A549 (cell line): ENCODE measurements at regions not wholly inside any gene's neighbourhood (a gene's known extent, or its start where the extent isn't known, plus 50 kb on each side); places are given as distances from the start of the nearest gene placed in this dataset.

ENCODE experiments used
- ATAC-seq, 2 experiments: fragments of 200-7000 bp in 1 of 2; fragments of >200 bp in 1 of 2; cut with Nextera tagmentation in 1 of 2; cut with Tn5 transposase in 1 of 2; 3 replicates each; pipeline versions ENCODE4 v1.8.0 to v1.9.1; 2018 to 2020; ENCODE audit warnings: mild to moderate bottlenecking in 1 of 2, moderate library complexity in 1 of 2
- CTCF ChIA-PET: fragments of 300-600 bp; sonication (Branson Sonifier 250); formaldehyde crosslinking; extraction: SDS; loops from one replicate; lab custom pipeline; 2021; ENCODE audit warnings: antibody characterized with exemption, inconsistent platforms; lab: Yijun Ruan, JAX
- POLR2A ChIA-PET: fragments of 350-600 bp; formaldehyde crosslinking; extraction: SDS; loops from one replicate; lab custom pipeline; 2021; ENCODE audit warnings: antibody characterized with exemption, inconsistent platforms; lab: Yijun Ruan, JAX
- DNase-seq, 2 experiments: peaks; one replicate each; pipeline versions ENCODE4 v3.0.0 to v3.0.0-alpha.2; 2011 to 2016; ENCODE audit warnings: low read depth in 1 of 2, low spot score in 1 of 2
- FAIRE-seq: peaks from 2 replicates; lab custom pipeline; 2011; peaks lifted over from hg19 to GRCh38; lab: Jason Lieb, UNC
- H3K27ac ChIP-seq, 2 experiments: fragments of >200 bp; sonication (Bioruptor Twin); formaldehyde crosslinking; 3 replicates each; pipeline ENCODE4 v1.5.1; 2016 to 2017
- H3K4me1 ChIP-seq: fragments of >200 bp; sonication (Bioruptor Twin); formaldehyde crosslinking; 3 replicates; pipeline ENCODE4 v1.6.1; 2016
- H3K4me2 ChIP-seq: fragments of >200 bp; sonication (Bioruptor Twin); formaldehyde crosslinking; 3 replicates; pipeline ENCODE4 v1.6.1; 2016
- H3K4me3 ChIP-seq: fragments of >200 bp; sonication (Bioruptor Twin); formaldehyde crosslinking; 3 replicates; pipeline ENCODE4 v1.5.1; 2016
- H3K9me3 ChIP-seq: fragments of >200 bp; sonication (Bioruptor Twin); formaldehyde crosslinking; 3 replicates; pipeline ENCODE4 v1.6.1; 2016
- BHLHE40 ChIP-seq: IDR thresholded peaks from 2 replicates; pipeline ENCODE4 v1.6.1; 2012; ENCODE audit warnings: low read depth, low read length, inconsistent platforms
- CBX8 ChIP-seq: fragments of 200-600 bp; sonication (generic); IDR thresholded peaks from 2 replicates; pipeline ENCODE4 v1.6.1; 2016
- CHD4 ChIP-seq: fragments of 200-600 bp; sonication (generic); IDR thresholded peaks from 2 replicates; pipeline ENCODE4 v1.6.1; 2016; ENCODE audit warnings: antibody characterized with exemption, mild to moderate bottlenecking, borderline replicate concordance
- EHF ChIP-seq: fragments of 250-450 bp; sonication (Bioruptor Pico); IDR thresholded peaks from 2 replicates; pipeline ENCODE4 v1.5.0; 2020; ENCODE audit warnings: mild to moderate bottlenecking
- EP300 ChIP-seq, 2 experiments: fragments of >200 bp; sonication (Bioruptor Twin); formaldehyde crosslinking; IDR thresholded peaks; 2 replicates in 1 of 2; 3 replicates in 1 of 2; pipeline ENCODE4 v1.6.1; 2016 to 2017
- FOSB ChIP-seq: fragments of 250-450 bp; sonication (Bioruptor Pico); IDR thresholded peaks from 2 replicates; pipeline ENCODE4 v1.5.0; 2020; ENCODE audit warnings: mild to moderate bottlenecking, moderate library complexity
- FOSL2 ChIP-seq, 2 experiments: fragments of 450-650 bp in 1 of 2; fragments of >200 bp in 1 of 2; sonication (Bioruptor Twin) in 1 of 2; formaldehyde crosslinking; IDR thresholded peaks; 2 replicates each; pipeline versions ENCODE4 v1.5.0 to v1.6.1; 2016 to 2020; ENCODE audit warnings: mild to moderate bottlenecking in 1 of 2, moderate library complexity in 1 of 2
- GATA3 ChIP-seq: IDR thresholded peaks from 2 replicates; pipeline ENCODE4 v1.6.1; 2012; ENCODE audit warnings: borderline replicate concordance
- HDAC2 ChIP-seq: fragments of 200-600 bp; sonication (generic); IDR thresholded peaks from 2 replicates; pipeline ENCODE4 v1.6.1; 2016
- HOXA7 ChIP-seq: fragments of 250-450 bp; sonication (Bioruptor Pico); IDR thresholded peaks from 2 replicates; pipeline ENCODE4 v1.5.0; 2020; ENCODE audit warnings: mild to moderate bottlenecking, moderate library complexity
- KDM1A ChIP-seq: fragments of 200-600 bp; sonication (generic); IDR thresholded peaks from 2 replicates; pipeline ENCODE4 v1.6.1; 2016; ENCODE audit warnings: low read depth, mild to moderate bottlenecking
- KDM5A ChIP-seq: fragments of 200-600 bp; sonication (generic); IDR thresholded peaks from 2 replicates; pipeline ENCODE4 v1.6.1; 2016; ENCODE audit warnings: antibody characterized with exemption, mild to moderate bottlenecking
- NFE2L2 ChIP-seq: fragments of 150-350 bp; conservative IDR thresholded peaks from 2 replicates; pipeline ENCODE4 v1.6.1; 2014; ENCODE audit warnings: low read length
- POLR2A ChIP-seq: IDR thresholded peaks from 2 replicates; pipeline ENCODE4 v1.6.1; 2012; ENCODE audit warnings: mild to moderate bottlenecking, low read length
- POLR2AphosphoS2 ChIP-seq: conservative IDR thresholded peaks from 2 replicates; pipeline ENCODE4 v1.6.1; 2012; ENCODE audit warnings: low read length, improper control_type of control experiment, inconsistent platforms
- RARB ChIP-seq: fragments of 250-450 bp; sonication (Bioruptor Pico); IDR thresholded peaks from 2 replicates; pipeline ENCODE4 v1.8.0; 2021; ENCODE audit warnings: mild to moderate bottlenecking, moderate library complexity
- RFX5 ChIP-seq: fragments of 450-650 bp; IDR thresholded peaks from 2 replicates; pipeline ENCODE4 v1.7.1; 2014; ENCODE audit warnings: antibody characterized with exemption, mild to moderate bottlenecking, moderate library complexity
- RNF2 ChIP-seq: fragments of 200-600 bp; sonication (generic); IDR thresholded peaks from 2 replicates; pipeline ENCODE4 v1.6.1; 2016; ENCODE audit warnings: low read depth, mild to moderate bottlenecking, antibody characterized with exemption, moderate library complexity, borderline replicate concordance
- SREBF2 ChIP-seq: fragments of 450-650 bp; IDR thresholded peaks from 2 replicates; pipeline ENCODE4 v1.6.1; 2014; ENCODE audit warnings: mild to moderate bottlenecking, moderate library complexity
- TFCP2L1 ChIP-seq: fragments of 250-450 bp; sonication (Bioruptor Pico); IDR thresholded peaks from 2 replicates; pipeline ENCODE4 v1.5.0; 2021; ENCODE audit warnings: mild to moderate bottlenecking
- TP53 ChIP-seq: fragments of 250-450 bp; sonication (Bioruptor Pico); IDR thresholded peaks from 2 replicates; pipeline ENCODE4 v1.5.0; 2021; ENCODE audit warnings: mild to moderate bottlenecking, moderate library complexity
- ZFP36 ChIP-seq: fragments of 450-650 bp; IDR thresholded peaks from 2 replicates; pipeline ENCODE4 v1.6.1; 2014; ENCODE audit warnings: borderline replicate concordance; ENCODE audit not compliant: partially characterized antibody
- ZNF302 ChIP-seq: fragments of 250-450 bp; sonication (Bioruptor Pico); IDR thresholded peaks from 2 replicates; pipeline ENCODE4 v1.9.0; 2021; ENCODE audit warnings: inconsistent platforms, mild to moderate bottlenecking, moderate library complexity
- WGBS: methylation state at CpG from one replicate; pipeline ENCODE4 v1.1.6; 2017; ENCODE audit errors: missing lambda C conversion rate; 5-methylcytosine and 5-hydroxymethylcytosine counted together
- TF ChIP-seq, protein P1 (sequence below): fragments of 250-450 bp; sonication (Bioruptor Pico); IDR thresholded peaks from 2 replicates; pipeline ENCODE4 v1.5.0; 2021; ENCODE audit warnings: mild to moderate bottlenecking, moderate library complexity, borderline replicate concordance
- TF ChIP-seq, protein P2 (sequence below): IDR thresholded peaks from 2 replicates; pipeline ENCODE4 v1.6.1; 2012
- TF ChIP-seq, protein P3 (sequence below): fragments of 250-450 bp; sonication (Bioruptor Pico); IDR thresholded peaks from 2 replicates; pipeline ENCODE4 v1.5.0; 2020; ENCODE audit warnings: low read depth, mild to moderate bottlenecking, moderate library complexity
- TF ChIP-seq, protein P4 (sequence below): fragments of >200 bp; sonication (Bioruptor Twin); formaldehyde crosslinking; IDR thresholded peaks from 3 replicates; pipeline ENCODE4 v1.6.1; 2016

DNA sequence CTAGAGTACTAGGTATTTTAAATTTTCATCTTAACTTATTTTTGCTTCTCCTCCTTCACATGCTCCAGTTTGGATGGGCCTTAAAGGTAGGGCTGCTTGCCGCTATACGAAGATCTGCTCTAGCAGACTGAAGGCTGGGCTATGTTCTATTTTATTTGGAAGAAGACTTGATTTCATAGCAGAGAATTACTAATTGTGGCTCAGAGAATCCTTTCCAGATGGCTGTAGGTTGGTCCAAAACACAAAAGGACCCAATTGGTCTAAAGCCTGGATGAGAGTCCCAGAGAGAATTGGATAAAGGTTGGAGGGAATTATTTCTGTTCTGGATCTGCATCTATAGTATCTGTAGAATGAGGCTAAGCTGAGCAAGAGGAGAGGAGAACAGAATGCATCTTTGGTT, 719.4 kb upstream of the PTBP2 start:
- no peak for ATAC-seq
- no peaks in the 10 kb centered on the region for H3K4me1 ChIP-seq
- ChIA-PET CTCF (no interaction called here), POLR2A (no interaction called here)
- no peak for FAIRE-seq
- H3K4me3 ChIP-seq = no peak overlapping the region
- no peak for DNase-seq
- WGBS = 77% methylated on average over 2 of the region's 2 CpGs
- TF ChIP-seq ZNF302 = no peak
- no peak for TF ChIP-seq HDAC2
- TF ChIP-seq, protein P1, sequence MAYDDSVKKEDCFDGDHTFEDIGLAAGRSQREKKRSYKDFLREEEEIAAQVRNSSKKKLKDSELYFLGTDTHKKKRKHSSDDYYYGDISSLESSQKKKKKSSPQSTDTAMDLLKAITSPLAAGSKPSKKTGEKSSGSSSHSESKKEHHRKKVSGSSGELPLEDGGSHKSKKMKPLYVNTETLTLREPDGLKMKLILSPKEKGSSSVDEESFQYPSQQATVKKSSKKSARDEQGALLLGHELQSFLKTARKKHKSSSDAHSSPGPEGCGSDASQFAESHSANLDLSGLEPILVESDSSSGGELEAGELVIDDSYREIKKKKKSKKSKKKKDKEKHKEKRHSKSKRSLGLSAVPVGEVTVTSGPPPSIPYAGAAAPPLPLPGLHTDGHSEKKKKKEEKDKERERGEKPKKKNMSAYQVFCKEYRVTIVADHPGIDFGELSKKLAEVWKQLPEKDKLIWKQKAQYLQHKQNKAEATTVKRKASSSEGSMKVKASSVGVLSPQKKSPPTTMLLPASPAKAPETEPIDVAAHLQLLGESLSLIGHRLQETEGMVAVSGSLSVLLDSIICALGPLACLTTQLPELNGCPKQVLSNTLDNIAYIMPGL = no peak
- TF ChIP-seq POLR2AphosphoS2 = no peak
- TF ChIP-seq POLR2A = no peak
- TF ChIP-seq HOXA7 (CRISPR knock-in tag) = no peak
- TF ChIP-seq GATA3 = no peak
- no peak for TF ChIP-seq EP300 (IDR thresholded peaks at IDR 0.05)
- TF ChIP-seq, protein P2, sequence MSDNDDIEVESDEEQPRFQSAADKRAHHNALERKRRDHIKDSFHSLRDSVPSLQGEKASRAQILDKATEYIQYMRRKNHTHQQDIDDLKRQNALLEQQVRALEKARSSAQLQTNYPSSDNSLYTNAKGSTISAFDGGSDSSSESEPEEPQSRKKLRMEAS = no peak
- TF ChIP-seq TP53 (CRISPR knock-in tag) = no peak
- TF ChIP-seq RFX5 = no peak
- TF ChIP-seq EHF (CRISPR knock-in tag) = no peak
- no peak for TF ChIP-seq KDM5A
- TF ChIP-seq ZFP36 = no peak
- TF ChIP-seq CHD4 = no peak
- TF ChIP-seq KDM1A = no peak
- no peak for TF ChIP-seq RNF2
- no peak for TF ChIP-seq NFE2L2
- no peak for TF ChIP-seq RARB (CRISPR knock-in tag)
- no peak overlapping the region for H3K4me2 ChIP-seq
- H3K9me3 ChIP-seq = no peaks in the 10 kb centered on the region
- H3K27ac ChIP-seq = no peak overlapping the region

DNA sequence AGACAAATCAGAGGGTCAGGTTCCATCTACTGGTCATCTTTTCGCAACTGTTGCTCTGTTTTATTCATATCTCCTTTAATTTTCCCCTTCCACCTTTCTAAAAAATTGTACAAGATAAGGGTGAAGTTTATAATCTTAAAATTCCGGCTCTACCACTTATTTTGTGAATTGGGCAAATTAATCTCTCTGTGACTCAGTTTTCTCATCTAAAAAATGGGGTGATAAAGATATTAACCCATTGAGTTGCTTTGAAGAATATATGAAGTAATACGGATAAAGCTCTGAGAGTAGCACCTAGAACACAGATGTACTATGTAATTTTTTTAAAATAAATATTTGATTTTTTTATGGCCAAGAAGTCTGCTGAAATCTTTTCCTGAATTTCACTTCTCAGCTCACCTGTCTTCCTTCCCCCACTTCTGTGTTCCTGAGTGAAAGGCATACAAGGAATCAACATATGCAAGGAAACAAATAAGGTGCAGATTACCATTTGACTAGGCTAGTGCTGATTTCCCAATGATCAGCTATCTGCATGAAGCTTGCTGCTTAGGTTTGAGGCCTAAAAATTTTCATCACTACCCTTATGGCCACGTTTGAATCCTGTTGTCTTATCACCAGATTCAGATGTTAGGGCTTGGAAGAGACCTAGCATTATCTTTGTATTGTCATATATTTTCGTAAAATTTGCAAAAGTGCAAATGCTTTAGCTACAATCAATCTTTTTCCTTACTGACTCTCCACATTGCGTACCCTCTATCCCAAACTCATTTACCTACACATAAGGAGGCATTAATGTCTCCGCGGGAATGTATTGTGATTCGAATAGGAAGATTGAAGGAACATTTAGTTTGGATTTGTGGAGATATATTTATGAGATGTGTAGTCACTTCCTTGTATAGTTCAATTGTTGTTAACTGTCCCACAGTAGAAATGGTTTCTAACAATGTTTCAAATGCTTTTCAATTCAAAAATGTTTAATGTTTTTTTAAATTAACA, 718.3 kb upstream of the PTBP2 start:
- no peak for TF ChIP-seq TFCP2L1 (CRISPR knock-in tag)
- no peak for TF ChIP-seq HDAC2
- TF ChIP-seq BHLHE40 = no peak
- TF ChIP-seq CBX8 = no peak
- no peak for TF ChIP-seq FOSB
- no peak for TF ChIP-seq RARB (CRISPR knock-in tag)
- TF ChIP-seq, protein P1 = no peak
- TF ChIP-seq FOSL2 (IDR thresholded peaks at IDR 0.05) = no peak
- no peak for TF ChIP-seq FOSL2 (CRISPR knock-in tag; IDR thresholded peaks at IDR 0.05)
- TF ChIP-seq SREBF2 = no peak
- TF ChIP-seq, protein P3, sequence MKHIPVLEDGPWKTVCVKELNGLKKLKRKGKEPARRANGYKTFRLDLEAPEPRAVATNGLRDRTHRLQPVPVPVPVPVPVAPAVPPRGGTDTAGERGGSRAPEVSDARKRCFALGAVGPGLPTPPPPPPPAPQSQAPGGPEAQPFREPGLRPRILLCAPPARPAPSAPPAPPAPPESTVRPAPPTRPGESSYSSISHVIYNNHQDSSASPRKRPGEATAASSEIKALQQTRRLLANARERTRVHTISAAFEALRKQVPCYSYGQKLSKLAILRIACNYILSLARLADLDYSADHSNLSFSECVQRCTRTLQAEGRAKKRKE = no peak
- TF ChIP-seq, protein P4, sequence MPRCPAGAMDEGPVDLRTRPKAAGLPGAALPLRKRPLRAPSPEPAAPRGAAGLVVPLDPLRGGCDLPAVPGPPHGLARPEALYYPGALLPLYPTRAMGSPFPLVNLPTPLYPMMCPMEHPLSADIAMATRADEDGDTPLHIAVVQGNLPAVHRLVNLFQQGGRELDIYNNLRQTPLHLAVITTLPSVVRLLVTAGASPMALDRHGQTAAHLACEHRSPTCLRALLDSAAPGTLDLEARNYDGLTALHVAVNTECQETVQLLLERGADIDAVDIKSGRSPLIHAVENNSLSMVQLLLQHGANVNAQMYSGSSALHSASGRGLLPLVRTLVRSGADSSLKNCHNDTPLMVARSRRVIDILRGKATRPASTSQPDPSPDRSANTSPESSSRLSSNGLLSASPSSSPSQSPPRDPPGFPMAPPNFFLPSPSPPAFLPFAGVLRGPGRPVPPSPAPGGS = no peak
- ATAC-seq (no peak), FAIRE-seq (no peak), DNase-seq (no peak)
- POLR2A ChIA-PET = no interaction called here
- Histone ChIP-seq H3K4me3 (no peak overlapping the region), H3K9me3 (no peaks in the 10 kb centered on the region), H3K4me1 (no peaks in the 10 kb centered on the region), H3K27ac (no peak overlapping the region), H3K4me2 (no peak overlapping the region)
- CTCF ChIA-PET = no interaction called here
- WGBS = 42% methylated on average over 9 of the region's 9 CpGs
